PFSK-1 (cell line): ENCODE measurements at regions not wholly inside any gene's neighbourhood (a gene's known extent, or its start where the extent isn't known, plus 50 kb on each side); places are given as distances from the start of the nearest gene placed in this dataset.

Experiments used
- FOXP2 ChIP-seq: optimal IDR thresholded peaks from 2 replicates; pipeline ENCODE3; 2011; ENCODE audit warnings: borderline replicate concordance, control low read depth, inconsistent platforms; ENCODE audit not compliant: insufficient read depth; ENCODE audit errors: extremely low read length, extremely low read depth
- POLR2AphosphoS5 ChIP-seq: IDR thresholded peaks from 2 replicates; pipeline ENCODE4 v1.6.1; 2012; ENCODE audit warnings: low read depth, mild to moderate bottlenecking, control low read depth, low read length, moderate library complexity
- REST ChIP-seq, 2 experiments: IDR thresholded peaks; 2 replicates each; pipeline versions ENCODE4 v1.6.1 to v1.8.0; 2011 to 2012; ENCODE audit warnings: low read depth in 2 of 2, low read length in 2 of 2, control low read depth in 1 of 2, inconsistent platforms in 1 of 2, mild to moderate bottlenecking in 1 of 2, moderate library complexity in 1 of 2; ENCODE audit not compliant: insufficient read depth in 1 of 2
- SIN3A ChIP-seq: IDR thresholded peaks from 2 replicates; pipeline ENCODE4 v1.6.1; 2012; ENCODE audit warnings: mild to moderate bottlenecking, low read length, moderate library complexity, borderline replicate concordance; ENCODE audit not compliant: insufficient read depth
- TAF1 ChIP-seq: IDR thresholded peaks from 2 replicates; pipeline ENCODE4 v1.6.1; 2012; ENCODE audit warnings: low read length, control low read depth, borderline replicate concordance; ENCODE audit not compliant: insufficient read depth

- no peak for TF ChIP-seq REST (IDR thresholded peaks at IDR 0.05; ENCODE audit: insufficient read depth in 1 of 2, low read depth in 2 of 2, low read length in 2 of 2)
- no peak for TF ChIP-seq TAF1
- TF ChIP-seq FOXP2, result no peak
- no peak for TF ChIP-seq POLR2AphosphoS5
- TF ChIP-seq SIN3A, result no peak
Observed at GRCh38 chr1:60994369-60994768, 88.0 kb upstream of the NFIA start.

- TF ChIP-seq SIN3A (no peak), FOXP2 (no peak), REST (IDR thresholded peaks at IDR 0.05; ENCODE audit: insufficient read depth in 1 of 2, low read depth in 2 of 2, low read length in 2 of 2) (no peak), POLR2AphosphoS5 (no peak), TAF1 (no peak)
Observed at GRCh38 chr1:60992165-60992564, 90.2 kb upstream of the NFIA start.

DNA sequence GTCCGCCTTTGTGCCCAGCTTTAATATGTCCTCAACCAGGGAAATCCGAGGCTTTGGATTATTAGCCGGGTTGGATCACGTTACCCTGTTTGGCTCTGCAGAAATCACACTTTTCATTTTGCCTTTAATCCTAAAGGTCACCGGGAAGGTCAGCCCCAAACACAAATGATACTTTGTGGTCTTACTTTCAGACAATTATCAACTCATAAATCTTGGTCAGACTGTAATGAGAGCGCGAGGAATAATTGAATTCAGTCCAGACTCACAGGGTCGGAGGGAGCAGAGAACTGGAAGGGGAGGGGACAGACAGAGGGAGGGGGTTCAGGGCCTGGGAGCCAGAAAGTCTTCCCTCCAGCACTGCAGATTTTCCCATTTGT lies 91.7 kb upstream of the NFIA start:
- no peak for TF ChIP-seq SIN3A
- TF ChIP-seq POLR2AphosphoS5, result no peak
- no peak for TF ChIP-seq FOXP2
- no peak for TF ChIP-seq TAF1
- no peak for TF ChIP-seq REST (IDR thresholded peaks at IDR 0.05; ENCODE audit: insufficient read depth in 1 of 2, low read depth in 2 of 2, low read length in 2 of 2)

DNA sequence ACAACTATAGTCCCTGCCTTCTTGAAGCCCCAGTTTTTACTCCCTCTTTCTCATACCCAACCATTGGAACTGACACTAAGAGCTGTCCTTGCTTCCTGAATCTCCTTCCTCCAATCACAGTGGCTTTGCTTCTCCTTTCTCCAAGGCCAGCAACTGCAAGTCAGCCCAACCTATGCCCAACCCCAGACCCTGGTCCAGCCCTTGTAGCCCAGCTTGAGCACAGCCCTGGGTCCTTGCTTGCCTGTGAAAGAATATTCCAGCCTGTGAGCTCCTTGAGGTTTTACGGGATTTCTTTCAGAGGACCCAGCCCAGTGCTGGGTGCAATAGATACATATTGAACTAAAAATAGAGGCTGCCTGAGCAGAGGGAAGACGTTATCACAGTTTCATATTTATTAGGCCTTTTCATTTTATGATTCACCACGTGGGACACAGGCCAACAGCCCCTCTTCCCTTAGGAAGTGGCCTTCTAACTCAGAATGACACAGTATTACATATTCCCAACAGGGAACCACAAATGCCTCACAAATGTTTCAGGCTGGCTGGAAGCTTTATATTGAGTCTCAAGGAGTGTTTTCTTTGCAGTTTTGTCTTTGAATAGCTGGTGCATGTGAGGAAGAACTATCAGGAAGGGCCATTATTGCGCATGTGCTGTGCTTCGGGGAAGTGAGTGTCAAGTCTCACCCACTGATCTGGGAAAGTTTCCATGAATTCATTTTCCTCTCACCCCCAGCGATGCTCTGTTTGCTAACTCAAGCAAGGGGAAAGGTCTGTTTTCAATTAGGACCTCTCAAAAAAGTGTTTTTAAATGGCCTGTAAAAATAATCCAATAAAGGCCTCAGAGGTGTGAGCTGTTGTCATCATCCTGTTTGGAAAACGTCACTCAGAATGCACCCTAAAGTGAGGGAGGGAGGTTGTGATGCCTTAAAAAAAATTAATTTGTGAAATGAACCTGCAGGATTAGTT lies 92.3 kb upstream of the NFIA start:
- no peak for TF ChIP-seq FOXP2
- TF ChIP-seq SIN3A, result no peak
- TF ChIP-seq REST (IDR thresholded peaks at IDR 0.05; ENCODE audit: insufficient read depth in 1 of 2, low read depth in 2 of 2, low read length in 2 of 2), result no peak
- TF ChIP-seq POLR2AphosphoS5, result no peak
- no peak for TF ChIP-seq TAF1
